ENCODE measurements at regions not wholly inside any gene's neighbourhood (a gene's known extent, or its start where the extent isn't known, plus 50 kb on each side); places are given as distances from the start of the nearest gene placed in this dataset.
"Not testable (repeated sequence)": the region's sequence is repeated elsewhere in the genome, so short reads cannot be mapped to it uniquely, and the experiment has no call there.

- WGBS, 2 donors = 3% methylated on average over 6 of the region's 6 CpGs
- H3K4me3 ChIP-seq (ENCODE audit: low read depth, poor library complexity, severe bottlenecking) = no peak overlapping the region
- DNase-seq (ENCODE audit: low spot score in 2 of 2) = peak in 1 of 2 donors; percentile 29
- TF ChIP-seq CTCF (IDR thresholded peaks at IDR 0.05) = no peak
- no peak for TF ChIP-seq POLR2A (IDR thresholded peaks at IDR 0.05)
- intact Hi-C loops (cut with DNase I; ENCODE audit: low total_unique reads) = no loop called here
Observed at GRCh38 chrX:531611-531936, 99.0 kb upstream of the SHOX start.

- no peak for DNase-seq (ENCODE audit: low spot score in 2 of 2)
- TF ChIP-seq POLR2A (IDR thresholded peaks at IDR 0.05) (no peak), CTCF (IDR thresholded peaks at IDR 0.05) (no peak)
- H3K4me3 ChIP-seq (ENCODE audit: low read depth, poor library complexity, severe bottlenecking) = no peak overlapping the region
- intact Hi-C loops (cut with DNase I; ENCODE audit: low total_unique reads) = no loop called here
Observed at GRCh38 chrX:534804-535203, 95.8 kb upstream of the SHOX start.

- peak in 1 of 2 donors; percentile 49 for DNase-seq (ENCODE audit: low spot score in 2 of 2)
- 76 to 77% methylated on average over 19 of the region's 19 CpGs for WGBS, 2 donors
- no peak for TF ChIP-seq CTCF (IDR thresholded peaks at IDR 0.05)
- no peak for TF ChIP-seq POLR2A (IDR thresholded peaks at IDR 0.05)
- no peak overlapping the region for H3K4me3 ChIP-seq (ENCODE audit: low read depth, poor library complexity, severe bottlenecking)
- intact Hi-C loops (cut with DNase I; ENCODE audit: low total_unique reads) = no loop called here
Observed at GRCh38 chrX:536616-537015, 94.0 kb upstream of the SHOX start.

- DNase-seq (ENCODE audit: low spot score in 2 of 2) = peak in 1 of 2 donors; percentile 57
- no peak overlapping the region for H3K4me3 ChIP-seq (ENCODE audit: low read depth, poor library complexity, severe bottlenecking)
- intact Hi-C loops (cut with DNase I; ENCODE audit: low total_unique reads) = no loop called here
- TF ChIP-seq CTCF (IDR thresholded peaks at IDR 0.05) = no peak
- TF ChIP-seq POLR2A (IDR thresholded peaks at IDR 0.05) = no peak
- 88 to 90% methylated on average over 18 of the region's 18 CpGs for WGBS, 2 donors
Observed at GRCh38 chrX:537151-537550, 93.4 kb upstream of the SHOX start.

- no peak overlapping the region for H3K4me3 ChIP-seq (ENCODE audit: low read depth, poor library complexity, severe bottlenecking)
- DNase-seq (ENCODE audit: low spot score in 2 of 2) = peak in 1 of 2 donors; percentile 60
- TF ChIP-seq POLR2A (IDR thresholded peaks at IDR 0.05) = no peak
- no peak for TF ChIP-seq CTCF (IDR thresholded peaks at IDR 0.05)
- WGBS, 2 donors = 73 to 78% methylated on average over 11 of the region's 11 CpGs
- intact Hi-C loops (cut with DNase I; ENCODE audit: low total_unique reads) = no loop called here
Observed at GRCh38 chrX:538311-538710, 92.3 kb upstream of the SHOX start.

GRCh38 chrX:541006-541405, 89.6 kb upstream of the SHOX start:
- intact Hi-C loops (cut with DNase I; ENCODE audit: low total_unique reads); H3K4me3 ChIP-seq (ENCODE audit: low read depth, poor library complexity, severe bottlenecking): not testable (repeated sequence)
- 84 to 89% methylated on average over 10 of the region's 10 CpGs for WGBS, 2 donors
- peak in 1 of 2 donors; percentile 32 for DNase-seq (ENCODE audit: low spot score in 2 of 2)

All from lower leg skin (tissue), 4 donors.